Fibroblast of lung (primary cell): ENCODE measurements at regions not wholly inside any gene's neighbourhood (a gene's known extent, or its start where the extent isn't known, plus 50 kb on each side); places are given as distances from the start of the nearest gene placed in this dataset.

ENCODE experiments used
- EZH2 ChIP-seq: IDR thresholded peaks from 2 replicates; pipeline ENCODE4 v1.5.1; 2012; ENCODE audit warnings: low read length, control low read depth, mild to moderate bottlenecking; ENCODE audit errors: missing control alignments
- TF ChIP-seq, protein P1 (sequence below), 2 donors: IDR thresholded peaks in 1 of 2; conservative IDR thresholded peaks in 1 of 2; 1 replicate in 1 of 2; 2 replicates in 1 of 2; pipeline ENCODE4 v1.5.1; 2011 to 2012; ENCODE audit warnings: low read length in 2 of 2, control low read depth in 1 of 2, inconsistent platforms in 1 of 2, low read depth in 1 of 2, mild to moderate bottlenecking in 1 of 2

DNA sequence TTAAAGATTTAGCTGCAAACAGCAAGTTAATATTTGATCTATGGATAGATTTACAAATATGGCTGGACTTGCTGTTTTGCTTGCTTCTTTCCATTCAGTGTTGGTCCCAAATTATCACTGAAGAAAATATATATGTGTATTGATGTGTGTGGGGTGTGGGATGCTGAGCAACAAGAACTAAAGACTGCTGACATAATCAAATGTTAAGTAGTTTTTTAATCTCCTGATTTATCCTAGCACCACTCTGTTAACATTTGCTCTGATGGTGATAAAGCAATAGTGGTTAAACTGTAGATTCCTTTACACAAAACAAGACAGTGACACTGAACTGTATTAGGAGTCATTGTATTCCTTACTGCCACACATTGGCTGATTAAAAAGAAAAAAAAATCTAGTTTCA, 1023.5 kb upstream of the B3GALT2 start:
- TF ChIP-seq, protein P1, sequence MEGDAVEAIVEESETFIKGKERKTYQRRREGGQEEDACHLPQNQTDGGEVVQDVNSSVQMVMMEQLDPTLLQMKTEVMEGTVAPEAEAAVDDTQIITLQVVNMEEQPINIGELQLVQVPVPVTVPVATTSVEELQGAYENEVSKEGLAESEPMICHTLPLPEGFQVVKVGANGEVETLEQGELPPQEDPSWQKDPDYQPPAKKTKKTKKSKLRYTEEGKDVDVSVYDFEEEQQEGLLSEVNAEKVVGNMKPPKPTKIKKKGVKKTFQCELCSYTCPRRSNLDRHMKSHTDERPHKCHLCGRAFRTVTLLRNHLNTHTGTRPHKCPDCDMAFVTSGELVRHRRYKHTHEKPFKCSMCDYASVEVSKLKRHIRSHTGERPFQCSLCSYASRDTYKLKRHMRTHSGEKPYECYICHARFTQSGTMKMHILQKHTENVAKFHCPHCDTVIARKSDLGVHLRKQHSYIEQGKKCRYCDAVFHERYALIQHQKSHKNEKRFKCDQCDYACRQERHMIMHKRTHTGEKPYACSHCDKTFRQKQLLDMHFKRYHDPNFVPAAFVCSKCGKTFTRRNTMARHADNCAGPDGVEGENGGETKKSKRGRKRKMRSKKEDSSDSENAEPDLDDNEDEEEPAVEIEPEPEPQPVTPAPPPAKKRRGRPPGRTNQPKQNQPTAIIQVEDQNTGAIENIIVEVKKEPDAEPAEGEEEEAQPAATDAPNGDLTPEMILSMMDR (conservative IDR thresholded peaks at IDR 0.05 in 1 of 2, IDR thresholded peaks at IDR 0.05 in 1 of 2; ENCODE audit: low read depth in 1 of 2, low read length in 2 of 2) = no peak
- no peak for TF ChIP-seq EZH2
